CD4-positive, alpha-beta T cell (primary cell): ENCODE measurements at regions not wholly inside any gene's neighbourhood (a gene's known extent, or its start where the extent isn't known, plus 50 kb on each side); places are given as distances from the start of the nearest gene placed in this dataset.

Source experiments
- ATAC-seq: fragments of 200-7000 bp; cut with Tn5 transposase; one replicate; pipeline ENCODE4 v1.10.0; 2022; ENCODE audit warnings: mild to moderate bottlenecking; ENCODE audit not compliant: poor library complexity
- CTCF ChIA-PET: fragments of 350-600 bp; sonication (Branson Sonifier 250); formaldehyde crosslinking; loops from one replicate; lab custom pipeline; 2021; ENCODE audit warnings: antibody characterized with exemption, inconsistent platforms; lab: Charles Lee
- POLR2A ChIA-PET: fragments of 350-600 bp; sonication (Branson Sonifier 250); formaldehyde crosslinking; loops from one replicate; lab custom pipeline; 2021; ENCODE audit warnings: antibody characterized with exemption, inconsistent platforms; lab: Charles Lee
- DNase-seq, 14 experiments: peaks; one replicate each; pipeline ENCODE4 v3.0.0-alpha.2; 2013 to 2020; ENCODE audit warnings: mixed read lengths in 2 of 14
- H3K27ac ChIP-seq, 2 donors: one replicate each; pipeline versions ENCODE4 v1.5.1 to v1.7.0; 2013; ENCODE audit warnings: low read length in 2 of 2, low read depth in 1 of 2, mild to moderate bottlenecking in 1 of 2
- H3K27me3 ChIP-seq, 2 experiments: 1 replicate in 1 of 2; 2 replicates in 1 of 2; pipeline versions ENCODE4 v1.6.1 to v1.7.0; 2013; ENCODE audit warnings: low read length in 2 of 2, control low read depth in 1 of 2, mild to moderate bottlenecking in 1 of 2, moderate library complexity in 1 of 2; ENCODE audit not compliant: insufficient read depth in 2 of 2, control insufficient read depth in 1 of 2
- H3K36me3 ChIP-seq: one replicate; pipeline ENCODE4 v1.6.1; 2013; ENCODE audit warnings: low read length, control low read depth; ENCODE audit not compliant: insufficient read depth
- H3K4me1 ChIP-seq: one replicate; pipeline ENCODE4 v1.6.1; 2013; ENCODE audit warnings: low read length, control low read depth; ENCODE audit not compliant: insufficient read depth
- H3K4me3 ChIP-seq: one replicate; pipeline ENCODE4 v1.5.1; 2013; ENCODE audit warnings: mild to moderate bottlenecking, low read length, moderate library complexity
- H3K9me3 ChIP-seq, 2 experiments: 1 replicate in 1 of 2; 2 replicates in 1 of 2; pipeline versions ENCODE4 v1.6.1 to v1.7.0; 2013; ENCODE audit warnings: low read length in 2 of 2, mild to moderate bottlenecking in 2 of 2, control low read depth in 1 of 2, moderate library complexity in 1 of 2; ENCODE audit not compliant: control insufficient read depth in 1 of 2, insufficient read depth in 1 of 2
- H3K27ac Mint-ChIP-seq: one replicate; pipeline ENCODE4 v1.8.0; 2020; ENCODE audit warnings: mixed read lengths
- H3K27me3 Mint-ChIP-seq: one replicate; pipeline ENCODE4 v1.8.0; 2021; ENCODE audit warnings: mixed read lengths
- H3K36me3 Mint-ChIP-seq: one replicate; pipeline ENCODE4 v1.8.0; 2021; ENCODE audit warnings: low read depth, mixed read lengths
- H3K4me1 Mint-ChIP-seq: one replicate; pipeline ENCODE4 v1.8.0; 2021; ENCODE audit warnings: low read depth, mixed read lengths
- H3K4me3 Mint-ChIP-seq: one replicate; pipeline ENCODE4 v1.8.0; 2020; ENCODE audit warnings: mild to moderate bottlenecking, mixed read lengths
- H3K9me3 Mint-ChIP-seq: one replicate; pipeline ENCODE4 v1.8.0; 2020; ENCODE audit warnings: mixed read lengths
- intact Hi-C, 2 experiments: fragments of 100-400 bp; cut with DNase I in 1 of 2; cut with micrococcal nuclease in 1 of 2; formaldehyde crosslinking; loops; one replicate each; pipeline versions ENCODE4 v1.15.1 to v1.9.0; 2023 to 2025; cut with DNase I, micrococcal nuclease
- TF ChIP-seq, protein P1 (sequence below): fragments of 200-600 bp; IDR thresholded peaks from one replicate; pipeline ENCODE4 v1.8.0; 2022; ENCODE audit warnings: antibody characterized with exemption, mild to moderate bottlenecking

DNA sequence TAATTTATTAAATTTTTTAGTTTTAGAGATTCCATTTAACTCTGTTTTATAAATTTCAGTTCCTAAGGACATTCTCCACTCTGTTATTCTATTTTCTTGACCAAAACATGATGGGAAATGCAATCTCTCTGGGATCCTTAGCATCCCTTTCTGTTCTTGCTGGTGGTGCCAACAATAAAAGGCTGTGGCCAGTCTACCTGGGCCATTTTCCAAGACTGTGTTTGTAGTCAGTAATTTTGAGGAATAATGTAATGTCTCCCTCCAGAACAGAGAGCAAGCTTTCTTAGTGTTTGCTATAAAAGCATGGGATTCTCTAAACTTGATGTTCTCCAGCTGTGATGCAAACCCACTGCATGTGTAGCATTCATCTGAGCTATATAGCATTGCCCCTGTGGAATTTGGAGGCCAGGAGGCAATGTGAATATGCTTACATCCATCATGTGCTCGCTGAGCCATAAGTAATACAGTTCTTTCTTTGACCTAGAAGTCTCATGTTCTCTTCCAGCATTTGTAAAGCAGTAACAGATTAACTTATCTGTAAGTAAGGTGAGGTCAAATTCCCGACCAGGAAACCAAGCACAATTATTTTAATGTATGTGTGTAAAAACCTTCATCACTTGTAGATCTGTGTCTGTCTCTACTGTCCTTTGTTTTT, 211.5 kb upstream of the TAS2R1 start:
- no peak overlapping the region for H3K4me3 Mint-ChIP-seq
- Histone ChIP-seq H3K4me3 (no peak overlapping the region), H3K9me3 (peaks cover 0 to 6% of the 10 kb centered on the region in 2 experiments), H3K4me1 (no peaks in the 10 kb centered on the region), H3K36me3 (no peaks in the 10 kb centered on the region), H3K27me3 (no peaks in the 10 kb centered on the region), H3K27ac (no peak overlapping the region)
- no peaks in the 10 kb centered on the region for H3K36me3 Mint-ChIP-seq
- ChIA-PET POLR2A (no interaction called here), CTCF (no interaction called here)
- no peaks in the 10 kb centered on the region for H3K4me1 Mint-ChIP-seq
- no peaks in the 10 kb centered on the region for H3K27me3 Mint-ChIP-seq
- H3K9me3 Mint-ChIP-seq = peaks cover 2% of the 10 kb centered on the region
- no peak for ATAC-seq
- intact Hi-C loops = no loop called here
- no peak for DNase-seq
- TF ChIP-seq, protein P1, sequence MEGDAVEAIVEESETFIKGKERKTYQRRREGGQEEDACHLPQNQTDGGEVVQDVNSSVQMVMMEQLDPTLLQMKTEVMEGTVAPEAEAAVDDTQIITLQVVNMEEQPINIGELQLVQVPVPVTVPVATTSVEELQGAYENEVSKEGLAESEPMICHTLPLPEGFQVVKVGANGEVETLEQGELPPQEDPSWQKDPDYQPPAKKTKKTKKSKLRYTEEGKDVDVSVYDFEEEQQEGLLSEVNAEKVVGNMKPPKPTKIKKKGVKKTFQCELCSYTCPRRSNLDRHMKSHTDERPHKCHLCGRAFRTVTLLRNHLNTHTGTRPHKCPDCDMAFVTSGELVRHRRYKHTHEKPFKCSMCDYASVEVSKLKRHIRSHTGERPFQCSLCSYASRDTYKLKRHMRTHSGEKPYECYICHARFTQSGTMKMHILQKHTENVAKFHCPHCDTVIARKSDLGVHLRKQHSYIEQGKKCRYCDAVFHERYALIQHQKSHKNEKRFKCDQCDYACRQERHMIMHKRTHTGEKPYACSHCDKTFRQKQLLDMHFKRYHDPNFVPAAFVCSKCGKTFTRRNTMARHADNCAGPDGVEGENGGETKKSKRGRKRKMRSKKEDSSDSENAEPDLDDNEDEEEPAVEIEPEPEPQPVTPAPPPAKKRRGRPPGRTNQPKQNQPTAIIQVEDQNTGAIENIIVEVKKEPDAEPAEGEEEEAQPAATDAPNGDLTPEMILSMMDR = no peak
- no peak overlapping the region for H3K27ac Mint-ChIP-seq

DNA sequence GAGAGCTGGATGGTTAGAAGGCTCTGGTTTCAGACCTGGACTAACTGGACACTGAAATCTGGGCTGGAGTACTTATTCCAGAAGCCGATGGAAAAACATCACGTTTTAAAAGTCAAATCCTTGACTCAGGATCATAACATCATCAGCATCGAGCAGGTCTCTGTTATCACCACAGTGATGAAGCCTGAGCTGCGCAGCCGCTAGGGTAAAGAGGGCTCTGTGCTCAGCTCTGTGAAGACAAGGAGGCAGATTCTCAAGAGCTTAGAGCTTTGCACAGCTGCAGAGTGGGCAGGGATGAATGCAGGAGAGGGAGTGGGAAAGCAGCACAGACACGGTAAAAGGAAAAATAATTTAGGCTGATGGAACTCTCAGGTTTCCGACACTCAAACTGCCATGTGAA, 208.8 kb upstream of the TAS2R1 start:
- peaks cover 2% of the 10 kb centered on the region for H3K9me3 Mint-ChIP-seq
- Histone ChIP-seq H3K9me3 (peaks cover 0 to 9% of the 10 kb centered on the region in 2 experiments), H3K27me3 (no peaks in the 10 kb centered on the region), H3K27ac (no peak overlapping the region), H3K4me1 (no peaks in the 10 kb centered on the region), H3K36me3 (no peaks in the 10 kb centered on the region), H3K4me3 (no peak overlapping the region)
- ChIA-PET POLR2A (no interaction called here), CTCF (interaction anchor here (0.8 kb wide), 1 partner anchor 11 kb away, joined by 3 read pairs; no protein-coding TSS in a partner anchor)
- no peak overlapping the region for H3K27ac Mint-ChIP-seq
- intact Hi-C loops = no loop called here
- H3K27me3 Mint-ChIP-seq = no peaks in the 10 kb centered on the region
- H3K4me1 Mint-ChIP-seq = no peaks in the 10 kb centered on the region
- TF ChIP-seq, protein P1 = no peak
- no peak overlapping the region for H3K4me3 Mint-ChIP-seq
- no peaks in the 10 kb centered on the region for H3K36me3 Mint-ChIP-seq
- ATAC-seq = no peak
- no peak for DNase-seq

DNA sequence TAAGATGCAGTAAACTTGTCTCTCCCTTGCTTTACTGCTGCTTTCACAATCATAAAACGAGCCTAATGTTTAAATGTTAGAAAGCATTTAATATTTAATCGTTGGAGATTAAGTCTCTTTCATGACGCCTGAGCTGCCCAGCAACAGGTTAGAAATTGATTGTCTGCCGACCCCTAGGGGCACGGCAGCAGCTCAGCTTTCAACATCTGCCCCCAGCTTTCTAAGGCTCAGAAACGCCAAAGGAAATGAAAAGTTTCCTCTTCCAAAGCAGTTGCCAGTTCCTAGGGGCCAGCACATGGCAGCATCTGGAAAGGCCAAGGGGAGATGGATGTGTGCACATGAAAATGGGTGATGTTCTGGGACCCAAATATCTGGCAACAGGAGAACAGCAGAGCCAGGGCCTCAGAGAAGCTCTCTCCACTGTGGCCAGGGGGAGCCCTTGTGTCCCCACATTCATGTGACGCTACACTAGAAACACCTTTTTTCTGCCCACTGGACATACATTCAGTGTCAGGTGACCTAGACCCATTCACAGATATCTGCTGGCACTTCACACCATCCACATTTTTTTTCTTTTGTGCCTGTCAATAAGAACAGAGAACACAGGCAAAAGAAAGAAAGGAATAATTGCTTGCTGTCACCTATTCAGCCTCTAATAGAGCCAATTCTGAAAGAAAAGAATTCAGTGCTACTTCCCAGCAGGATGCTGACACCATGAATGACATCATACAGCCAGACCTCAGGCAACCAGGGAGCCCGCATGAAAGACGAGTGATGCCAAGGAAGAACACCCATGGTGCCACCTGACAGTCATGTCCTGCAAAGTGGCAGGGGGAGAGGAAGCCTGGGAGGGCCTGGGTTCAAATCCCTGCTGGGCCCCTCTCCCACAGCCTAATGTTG, 205.0 kb upstream of the TAS2R1 start:
- Histone ChIP-seq H3K27ac (no peak overlapping the region), H3K36me3 (no peaks in the 10 kb centered on the region), H3K9me3 (peaks cover 0 to 7% of the 10 kb centered on the region in 2 experiments), H3K27me3 (no peaks in the 10 kb centered on the region), H3K4me1 (no peaks in the 10 kb centered on the region), H3K4me3 (no peak overlapping the region)
- no peak for DNase-seq
- intact Hi-C loops = no loop called here
- Mint-ChIP-seq H3K4me3 (no peak overlapping the region), H3K9me3 (peaks cover under 1% of the 10 kb centered on the region), H3K27ac (no peak overlapping the region), H3K36me3 (no peaks in the 10 kb centered on the region), H3K4me1 (no peaks in the 10 kb centered on the region), H3K27me3 (no peaks in the 10 kb centered on the region)
- CTCF ChIA-PET = no interaction called here
- no peak for ATAC-seq
- TF ChIP-seq, protein P1 = no peak
- POLR2A ChIA-PET = no interaction called here
